ENCODE measurements at regions not wholly inside any gene's neighbourhood (a gene's known extent, or its start where the extent isn't known, plus 50 kb on each side); places are given as distances from the start of the nearest gene placed in this dataset.

- no peak overlapping the region for H2AFZ ChIP-seq (ENCODE audit: low read depth)
- no peak for TF ChIP-seq CTCF (conservative IDR thresholded peaks at IDR 0.05; ENCODE audit: low read depth, low read length)
Measured at GRCh38 chr18:22043837-22044236, 125.6 kb upstream of the GATA6 start.

GRCh38 chr18:22044474-22045220 is 124.7 kb upstream of the GATA6 start:
- H3K4me1 ChIP-seq (ENCODE audit: low read depth, poor library complexity, severe bottlenecking): no peaks in the 10 kb centered on the region
- H3K4me2 ChIP-seq: no peak overlapping the region
- no peak overlapping the region for H3K4me3 ChIP-seq (IDR thresholded peaks at IDR 0.05; ENCODE audit: insufficient read depth, low read depth, low read length)
- H3K27ac ChIP-seq: no peak overlapping the region
- H3K36me3 ChIP-seq (ENCODE audit: insufficient read depth): no peaks in the 10 kb centered on the region
- H2AFZ ChIP-seq (ENCODE audit: low read depth): no peak overlapping the region
- no peaks in the 10 kb centered on the region for H4K20me1 ChIP-seq (ENCODE audit: insufficient read depth)
- no peak overlapping the region for H3K9ac ChIP-seq
- H3K79me2 ChIP-seq (ENCODE audit: insufficient read depth, low read depth): no peaks in the 10 kb centered on the region
- TF ChIP-seq CTCF (conservative IDR thresholded peaks at IDR 0.05; ENCODE audit: low read depth, low read length): no peak
- no peaks in the 10 kb centered on the region for H3K27me3 ChIP-seq (ENCODE audit: insufficient read depth, low read depth)

More at GRCh38 chr18:22043837-22044236, 125.6 kb upstream of the GATA6 start:
- Histone ChIP-seq H3K27me3 (ENCODE audit: insufficient read depth, low read depth) (no peaks in the 10 kb centered on the region), H3K4me2 (no peak overlapping the region), H4K20me1 (ENCODE audit: insufficient read depth) (no peaks in the 10 kb centered on the region), H3K36me3 (ENCODE audit: insufficient read depth) (no peaks in the 10 kb centered on the region), H3K9ac (no peak overlapping the region), H3K27ac (no peak overlapping the region), H3K4me3 (IDR thresholded peaks at IDR 0.05; ENCODE audit: insufficient read depth, low read depth, low read length) (no peak overlapping the region), H3K4me1 (ENCODE audit: low read depth, poor library complexity, severe bottlenecking) (no peaks in the 10 kb centered on the region), H3K79me2 (ENCODE audit: insufficient read depth, low read depth) (no peaks in the 10 kb centered on the region)

- no peaks in the 10 kb centered on the region for H3K27me3 ChIP-seq (ENCODE audit: insufficient read depth, low read depth)
- no peak overlapping the region for H2AFZ ChIP-seq (ENCODE audit: low read depth)
- no peaks in the 10 kb centered on the region for H3K79me2 ChIP-seq (ENCODE audit: insufficient read depth, low read depth)
- no peaks in the 10 kb centered on the region for H3K4me1 ChIP-seq (ENCODE audit: low read depth, poor library complexity, severe bottlenecking)
- H3K36me3 ChIP-seq (ENCODE audit: insufficient read depth): no peaks in the 10 kb centered on the region
- no peak overlapping the region for H3K9ac ChIP-seq
- no peak overlapping the region for H3K4me3 ChIP-seq (IDR thresholded peaks at IDR 0.05; ENCODE audit: insufficient read depth, low read depth, low read length)
- H3K27ac ChIP-seq: no peak overlapping the region
- no peak overlapping the region for H3K4me2 ChIP-seq
- TF ChIP-seq CTCF (conservative IDR thresholded peaks at IDR 0.05; ENCODE audit: low read depth, low read length): no peak
- no peaks in the 10 kb centered on the region for H4K20me1 ChIP-seq (ENCODE audit: insufficient read depth)
Measured at GRCh38 chr18:22045221-22045918, 124.0 kb upstream of the GATA6 start.

GRCh38 chr18:22046473-22046872 is 122.9 kb upstream of the GATA6 start:
- no peak overlapping the region for H2AFZ ChIP-seq (ENCODE audit: low read depth)
- no peak overlapping the region for H3K4me2 ChIP-seq
- H3K27me3 ChIP-seq (ENCODE audit: insufficient read depth, low read depth): no peaks in the 10 kb centered on the region
- no peaks in the 10 kb centered on the region for H4K20me1 ChIP-seq (ENCODE audit: insufficient read depth)
- TF ChIP-seq CTCF (conservative IDR thresholded peaks at IDR 0.05; ENCODE audit: low read depth, low read length): no peak
- no peak overlapping the region for H3K27ac ChIP-seq
- H3K79me2 ChIP-seq (ENCODE audit: insufficient read depth, low read depth): no peaks in the 10 kb centered on the region
- no peak overlapping the region for H3K4me3 ChIP-seq (IDR thresholded peaks at IDR 0.05; ENCODE audit: insufficient read depth, low read depth, low read length)
- no peaks in the 10 kb centered on the region for H3K4me1 ChIP-seq (ENCODE audit: low read depth, poor library complexity, severe bottlenecking)
- no peaks in the 10 kb centered on the region for H3K36me3 ChIP-seq (ENCODE audit: insufficient read depth)
- H3K9ac ChIP-seq: no peak overlapping the region
